ENCODE measurements at regions not wholly inside any gene's neighbourhood (a gene's known extent, or its start where the extent isn't known, plus 50 kb on each side); places are given as distances from the start of the nearest gene placed in this dataset.

DNA sequence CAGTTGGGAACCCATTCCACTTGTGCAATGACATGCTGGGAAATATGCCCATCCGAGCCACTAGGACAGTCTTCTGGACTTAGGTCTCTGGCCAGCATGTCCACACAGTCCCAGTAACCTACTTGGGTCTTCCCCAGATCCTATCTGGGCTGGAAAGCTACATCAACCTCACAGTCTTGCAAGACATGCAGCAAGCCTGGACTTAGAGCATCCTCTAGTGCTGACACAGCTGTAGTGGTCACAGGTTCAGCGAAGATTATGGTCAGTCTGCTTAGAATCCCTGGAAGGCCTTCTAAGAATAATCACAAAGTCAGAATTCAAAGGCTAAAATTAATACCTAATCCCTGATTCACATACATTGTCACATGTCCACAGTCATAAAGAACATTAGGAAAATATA, 842.7 kb downstream of the STPG2 start:
- Histone ChIP-seq H3K27ac (ENCODE audit: low read depth) (no peak overlapping the region), H3K4me3 (no peak overlapping the region), H3K9me2 (ENCODE audit: insufficient read depth) (peaks cover 17% of the 10 kb centered on the region), H3K27me3 (ENCODE audit: insufficient read depth) (no peaks in the 10 kb centered on the region), H3K4me2 (no peak overlapping the region), H3K79me2 (replicated peaks; ENCODE audit: insufficient read depth) (no peaks in the 10 kb centered on the region), H3K4me1 (ENCODE audit: insufficient read depth) (no peaks in the 10 kb centered on the region), H3K36me3 (ENCODE audit: insufficient read depth) (no peaks in the 10 kb centered on the region), H2AFZ (no peak overlapping the region), H3F3A (replicated peaks; ENCODE audit: low read depth) (no peaks in the 10 kb centered on the region), H4K20me1 (replicated peaks; ENCODE audit: insufficient read depth) (no peaks in the 10 kb centered on the region)
- Mint-ChIP-seq H3K27me3 (ENCODE audit: insufficient read depth, low read depth, poor library complexity) (no peaks in the 10 kb centered on the region), H3K27ac (no peak overlapping the region), H3K9me3 (peaks cover 5% of the 10 kb centered on the region; the same call in 2 of the 3 replicates), H3K36me3 (ENCODE audit: low read depth) (peaks cover 5% of the 10 kb centered on the region; the same call in 1 of the 3 replicates), H3K4me3 (no peak overlapping the region), H3K4me1 (no peaks in the 10 kb centered on the region)
- ATAC-seq (no peak), DNase-seq (ENCODE audit: low spot score) (peak; percentile 3)
- TF ChIP-seq NANOG (IDR thresholded peaks at IDR 0.05; ENCODE audit: borderline replicate concordance): no peak
- TF ChIP-seq CTCF (conservative IDR thresholded peaks at IDR 0.05; ENCODE audit: low read depth in 2 of 2): peak; percentile 39 to 69

DNA sequence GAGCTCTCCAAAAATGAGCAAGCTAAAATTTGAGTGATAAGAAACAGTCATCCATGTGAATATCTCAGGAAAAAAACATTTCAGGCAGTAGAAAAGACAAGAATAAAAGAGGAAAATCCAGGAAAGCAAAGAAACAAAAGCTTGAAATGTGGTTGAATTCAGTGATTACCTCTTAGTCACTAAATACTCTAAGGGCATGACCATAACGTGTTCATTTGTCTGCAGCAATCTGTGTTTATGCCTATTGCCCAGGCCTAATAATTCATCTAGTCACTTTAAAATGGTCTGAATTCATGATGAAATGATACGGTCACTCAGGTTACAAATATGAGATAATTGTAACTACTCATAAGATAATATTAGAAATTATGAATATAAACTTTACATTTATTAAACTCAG, 837.9 kb downstream of the STPG2 start:
- Histone ChIP-seq H2AFZ (no peak overlapping the region), H3K27ac (ENCODE audit: low read depth) (no peak overlapping the region), H3K36me3 (ENCODE audit: insufficient read depth) (no peaks in the 10 kb centered on the region), H3K27me3 (ENCODE audit: insufficient read depth) (no peaks in the 10 kb centered on the region), H3K9me2 (ENCODE audit: insufficient read depth) (peaks cover 6% of the 10 kb centered on the region; the same call in 1 of the 2 replicates), H3K79me2 (replicated peaks; ENCODE audit: insufficient read depth) (no peaks in the 10 kb centered on the region), H4K20me1 (replicated peaks; ENCODE audit: insufficient read depth) (no peaks in the 10 kb centered on the region), H3K4me2 (no peak overlapping the region), H3K4me1 (ENCODE audit: insufficient read depth) (no peaks in the 10 kb centered on the region), H3F3A (replicated peaks; ENCODE audit: low read depth) (no peaks in the 10 kb centered on the region), H3K4me3 (no peak overlapping the region)
- no peak overlapping the region for H3K4me3 Mint-ChIP-seq
- H3K27ac Mint-ChIP-seq: no peak overlapping the region
- no peaks in the 10 kb centered on the region for H3K27me3 Mint-ChIP-seq (ENCODE audit: insufficient read depth, low read depth, poor library complexity)
- H3K9me3 Mint-ChIP-seq: peaks cover 5% of the 10 kb centered on the region; the same call in 2 of the 3 replicates
- peaks cover 5% of the 10 kb centered on the region; the same call in 1 of the 3 replicates for H3K36me3 Mint-ChIP-seq (ENCODE audit: low read depth)
- no peak for DNase-seq (ENCODE audit: low spot score)
- ATAC-seq: no peak
- no peaks in the 10 kb centered on the region for H3K4me1 Mint-ChIP-seq
- TF ChIP-seq ZNF114 (CRISPR knock-in tag; IDR thresholded peaks at IDR 0.05) (no peak), EZH2 (IDR thresholded peaks at IDR 0.05; ENCODE audit: low read depth, unreplicated experiment) (no peak), EZH2phosphoT487 (IDR thresholded peaks at IDR 0.05; ENCODE audit: unreplicated experiment) (no peak), STAT1 (IDR thresholded peaks at IDR 0.05; ENCODE audit: unreplicated experiment) (no peak), JUNB (IDR thresholded peaks at IDR 0.05; ENCODE audit: unreplicated experiment) (no peak), CTCF (conservative IDR thresholded peaks at IDR 0.05; ENCODE audit: low read depth in 2 of 2) (no peak)
- TF ChIP-seq, protein P1, sequence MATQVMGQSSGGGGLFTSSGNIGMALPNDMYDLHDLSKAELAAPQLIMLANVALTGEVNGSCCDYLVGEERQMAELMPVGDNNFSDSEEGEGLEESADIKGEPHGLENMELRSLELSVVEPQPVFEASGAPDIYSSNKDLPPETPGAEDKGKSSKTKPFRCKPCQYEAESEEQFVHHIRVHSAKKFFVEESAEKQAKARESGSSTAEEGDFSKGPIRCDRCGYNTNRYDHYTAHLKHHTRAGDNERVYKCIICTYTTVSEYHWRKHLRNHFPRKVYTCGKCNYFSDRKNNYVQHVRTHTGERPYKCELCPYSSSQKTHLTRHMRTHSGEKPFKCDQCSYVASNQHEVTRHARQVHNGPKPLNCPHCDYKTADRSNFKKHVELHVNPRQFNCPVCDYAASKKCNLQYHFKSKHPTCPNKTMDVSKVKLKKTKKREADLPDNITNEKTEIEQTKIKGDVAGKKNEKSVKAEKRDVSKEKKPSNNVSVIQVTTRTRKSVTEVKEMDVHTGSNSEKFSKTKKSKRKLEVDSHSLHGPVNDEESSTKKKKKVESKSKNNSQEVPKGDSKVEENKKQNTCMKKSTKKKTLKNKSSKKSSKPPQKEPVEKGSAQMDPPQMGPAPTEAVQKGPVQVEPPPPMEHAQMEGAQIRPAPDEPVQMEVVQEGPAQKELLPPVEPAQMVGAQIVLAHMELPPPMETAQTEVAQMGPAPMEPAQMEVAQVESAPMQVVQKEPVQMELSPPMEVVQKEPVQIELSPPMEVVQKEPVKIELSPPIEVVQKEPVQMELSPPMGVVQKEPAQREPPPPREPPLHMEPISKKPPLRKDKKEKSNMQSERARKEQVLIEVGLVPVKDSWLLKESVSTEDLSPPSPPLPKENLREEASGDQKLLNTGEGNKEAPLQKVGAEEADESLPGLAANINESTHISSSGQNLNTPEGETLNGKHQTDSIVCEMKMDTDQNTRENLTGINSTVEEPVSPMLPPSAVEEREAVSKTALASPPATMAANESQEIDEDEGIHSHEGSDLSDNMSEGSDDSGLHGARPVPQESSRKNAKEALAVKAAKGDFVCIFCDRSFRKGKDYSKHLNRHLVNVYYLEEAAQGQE (IDR thresholded peaks at IDR 0.05; ENCODE audit: unreplicated experiment): no peak

Data from GM23338 (cell line).